HG03439 (cell line): ENCODE measurements at regions not wholly inside any gene's neighbourhood (a gene's known extent, or its start where the extent isn't known, plus 50 kb on each side); places are given as distances from the start of the nearest gene placed in this dataset.

Experiments used
- ATAC-seq: cut with Tn5 transposase; IDR thresholded peaks from one replicate; pipeline ENCODE4 v1.9.1; 2021; ENCODE audit warnings: mild to moderate bottlenecking, moderate library complexity; ENCODE audit not compliant: unreplicated experiment

- no peak for ATAC-seq
These were observed 339.0 kb downstream of the CHRM3 start for GRCh38 chr1:239725371-239725770.

- ATAC-seq: no peak
These were observed 339.6 kb downstream of the CHRM3 start for GRCh38 chr1:239725933-239726332.

- ATAC-seq: no peak
These were observed 344.0 kb downstream of the CHRM3 start for GRCh38 chr1:239730378-239730777.

DNA sequence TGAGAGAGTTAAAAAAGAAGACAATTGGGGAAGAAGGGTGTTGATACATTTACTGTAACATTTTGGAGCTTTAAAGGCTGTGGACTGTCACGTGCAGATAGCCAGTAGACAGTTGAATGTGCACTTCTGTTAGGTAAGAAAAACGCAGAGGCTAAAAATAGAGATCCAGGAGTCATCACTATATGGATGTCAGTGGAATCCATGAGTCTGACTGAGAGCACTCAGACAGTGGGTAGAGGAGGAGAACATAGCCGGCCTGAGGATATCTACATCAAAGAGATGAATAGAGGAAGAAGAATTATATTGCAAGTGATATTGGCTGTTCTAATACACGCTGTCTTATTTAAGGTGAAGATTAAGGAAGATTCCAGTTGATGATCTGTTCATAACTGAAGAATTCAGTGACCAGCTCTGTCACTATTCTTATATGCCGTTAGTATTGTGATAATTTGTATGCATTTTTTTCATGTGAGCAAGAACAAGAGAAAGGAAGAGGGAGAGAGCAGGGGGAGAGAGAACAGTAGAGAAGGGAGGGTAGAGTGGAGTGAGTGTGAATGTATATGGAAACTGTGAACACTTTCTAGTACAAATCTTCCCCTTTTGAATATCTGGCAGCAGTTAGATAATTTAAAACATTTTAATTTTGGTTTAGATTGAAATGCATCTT lies 344.8 kb downstream of the CHRM3 start:
- no peak for ATAC-seq

- no peak for ATAC-seq
These were observed 346.4 kb downstream of the CHRM3 start for GRCh38 chr1:239732770-239733169.

DNA sequence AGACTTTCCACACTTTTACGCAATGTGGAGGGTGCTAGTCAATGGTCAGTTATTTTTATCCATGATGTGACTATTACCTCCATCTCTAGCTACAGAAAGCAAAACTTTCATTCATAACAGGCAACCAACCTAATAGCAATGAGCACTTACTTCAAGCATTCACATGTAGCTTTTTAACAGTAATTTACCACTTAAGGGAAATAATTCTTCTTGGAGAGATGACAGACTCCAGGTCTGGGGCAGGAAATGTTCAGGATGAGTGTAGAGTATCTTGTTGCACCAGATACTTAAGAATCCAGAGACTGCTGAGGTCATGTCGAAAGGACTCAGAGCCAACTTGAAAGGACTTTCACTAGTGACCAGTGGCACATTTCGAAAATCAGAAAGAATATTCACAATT lies 347.6 kb downstream of the CHRM3 start:
- no peak for ATAC-seq

GRCh38 chr1:239735111-239735510 lies 348.7 kb downstream of the CHRM3 start:
- no peak for ATAC-seq

GRCh38 chr1:239736479-239736878 lies 350.1 kb downstream of the CHRM3 start:
- ATAC-seq: no peak

DNA sequence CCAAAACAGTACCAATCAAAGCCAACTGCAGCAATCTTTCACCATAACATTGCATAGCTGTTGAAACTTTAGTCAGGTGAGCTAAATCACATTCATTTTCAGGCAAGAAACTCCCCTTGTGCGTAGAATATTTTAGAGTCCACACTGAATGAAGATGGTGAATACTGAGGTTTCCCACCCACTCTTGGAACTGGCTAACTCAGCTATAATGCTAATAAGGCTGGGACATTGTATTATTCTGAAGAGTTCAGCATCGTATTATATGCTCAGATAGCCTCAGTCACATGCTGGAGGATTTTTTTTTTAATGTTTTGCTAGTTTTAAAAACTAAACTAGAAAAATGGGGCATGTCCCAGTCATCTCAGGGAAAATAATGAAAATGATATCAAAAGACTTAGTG lies 352.3 kb upstream of the FMN2 start:
- no peak for ATAC-seq

DNA sequence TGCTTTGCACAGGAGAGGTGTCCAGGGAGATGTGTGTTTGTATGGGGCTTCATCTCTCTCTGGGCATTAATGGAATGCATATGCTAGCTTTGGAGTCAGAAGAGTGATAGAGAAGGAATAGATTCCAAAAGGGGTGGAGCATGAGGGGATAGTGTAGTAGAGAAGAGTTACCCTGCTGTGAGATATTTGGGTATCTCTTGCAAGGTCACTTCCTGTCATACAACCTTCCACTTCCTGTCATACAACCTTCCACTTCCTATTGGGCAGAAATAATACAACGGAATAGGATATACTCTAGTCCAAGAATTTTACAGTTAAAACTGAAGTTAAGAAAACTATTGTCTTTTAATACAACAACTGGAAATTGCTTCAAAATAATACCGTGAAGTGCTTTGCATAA lies 351.8 kb upstream of the FMN2 start:
- no peak for ATAC-seq

- ATAC-seq: no peak
These were observed 349.1 kb upstream of the FMN2 start for GRCh38 chr1:239742416-239743109.

- no peak for ATAC-seq
These were observed 346.8 kb upstream of the FMN2 start for GRCh38 chr1:239744851-239745250.

- no peak for ATAC-seq
These were observed 336.4 kb upstream of the FMN2 start for GRCh38 chr1:239755107-239755912.

- no peak for ATAC-seq
These were observed 334.0 kb upstream of the FMN2 start for GRCh38 chr1:239757716-239758115.

DNA sequence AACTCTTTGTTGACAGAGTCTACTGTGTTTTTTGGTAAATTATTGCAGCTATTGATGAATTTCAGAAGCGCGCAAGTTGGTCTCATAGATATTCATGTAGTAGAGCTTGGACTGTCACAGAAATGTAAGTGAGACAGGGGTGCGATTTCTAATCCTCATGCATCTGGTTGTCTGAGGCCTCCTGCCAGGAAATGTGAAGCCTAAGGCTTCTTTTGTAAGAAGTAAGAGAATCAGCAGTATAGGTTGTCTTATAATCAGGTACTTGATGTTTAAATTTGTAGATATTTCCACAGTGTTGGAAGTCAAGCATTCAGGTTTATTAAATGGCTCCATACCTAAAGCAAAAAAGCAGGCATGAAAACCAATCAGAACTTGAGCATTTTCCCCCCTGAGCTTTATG lies 332.9 kb upstream of the FMN2 start:
- ATAC-seq: no peak

DNA sequence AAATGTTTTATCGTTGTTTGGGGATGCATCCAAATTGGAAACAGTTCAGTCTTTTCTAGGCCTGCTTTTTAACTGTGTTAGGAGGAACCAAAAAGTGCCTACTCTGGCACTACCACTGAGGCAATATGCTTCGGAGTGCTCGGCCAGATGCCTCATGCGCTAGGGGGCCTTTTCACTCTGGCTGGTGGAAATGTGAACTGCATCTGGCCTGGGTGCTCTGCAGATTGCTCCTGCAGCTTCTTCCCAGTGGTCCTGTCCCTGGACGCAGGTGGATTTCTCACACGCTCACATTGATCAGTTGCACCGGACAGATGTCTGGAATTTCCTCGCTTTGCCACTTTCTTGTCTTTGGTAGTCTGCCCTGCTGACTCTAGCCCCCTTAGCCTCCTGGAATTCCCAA lies 330.2 kb upstream of the FMN2 start:
- ATAC-seq: no peak

- no peak for ATAC-seq
These were observed 327.8 kb upstream of the FMN2 start for GRCh38 chr1:239763850-239764249.

DNA sequence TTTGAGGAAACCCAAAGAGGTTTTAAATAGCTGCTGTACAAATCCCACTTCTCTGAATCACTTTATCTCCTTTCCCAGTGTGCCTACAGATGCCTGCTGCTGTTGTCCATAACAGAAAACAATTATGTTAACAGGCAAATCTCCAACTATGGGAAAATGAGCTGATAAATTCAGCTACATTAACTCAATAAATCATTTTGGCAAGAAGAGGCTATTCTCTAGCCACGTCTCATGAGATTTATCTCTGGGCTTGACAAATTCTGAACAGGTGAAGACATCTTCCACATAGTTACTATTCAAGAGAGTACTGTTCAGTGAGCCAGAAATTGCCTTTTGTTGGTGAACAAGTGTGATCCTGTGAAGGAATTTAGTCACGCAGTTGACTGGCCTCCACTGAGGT lies 327.1 kb upstream of the FMN2 start:
- ATAC-seq: no peak

DNA sequence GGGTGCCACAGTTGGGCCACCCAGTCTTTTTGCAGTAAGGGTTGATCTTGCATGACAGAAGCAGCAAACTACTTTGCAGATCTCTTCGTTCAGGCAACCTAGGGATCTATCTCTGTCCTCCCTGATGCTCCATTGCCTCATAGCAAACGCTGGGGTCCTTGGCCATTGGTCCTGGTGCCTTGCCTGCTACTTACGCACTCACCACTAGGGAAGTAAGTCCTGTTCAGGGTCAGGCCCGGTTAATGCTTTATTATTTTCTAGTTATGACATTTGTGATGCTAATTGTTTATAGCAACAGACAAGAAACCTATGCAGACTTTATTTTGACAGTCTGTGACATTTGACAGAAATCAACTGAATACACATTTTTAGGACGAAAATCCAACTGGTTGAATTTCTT lies 326.5 kb upstream of the FMN2 start:
- ATAC-seq: no peak

- ATAC-seq: no peak
These were observed 320.1 kb upstream of the FMN2 start for GRCh38 chr1:239771550-239771949.

- ATAC-seq: no peak
These were observed 319.2 kb upstream of the FMN2 start for GRCh38 chr1:239772446-239772845.

DNA sequence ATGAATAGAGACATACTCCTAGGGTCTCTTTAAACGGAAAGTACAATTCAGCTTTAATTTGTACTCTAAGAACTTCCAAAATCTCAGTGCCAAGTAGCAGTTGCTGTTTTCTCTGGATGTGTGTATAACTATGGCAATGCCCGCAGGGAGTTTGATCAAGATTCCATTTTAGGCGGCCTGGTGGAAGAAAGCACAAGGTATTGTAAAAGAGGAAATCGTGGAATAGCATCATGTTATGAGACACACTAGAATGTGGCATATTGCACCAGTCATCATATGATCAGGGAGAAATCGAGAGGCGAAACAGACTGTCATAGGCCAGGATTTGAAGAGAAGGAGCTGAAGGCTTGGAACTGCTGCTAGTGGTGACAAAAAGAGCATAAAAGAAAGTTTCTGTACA lies 316.2 kb upstream of the FMN2 start:
- ATAC-seq: no peak
